Esophagus squamous epithelium (tissue), 5 donors: ENCODE measurements at regions not wholly inside any gene's neighbourhood (a gene's known extent, or its start where the extent isn't known, plus 50 kb on each side); places are given as distances from the start of the nearest gene placed in this dataset.

ENCODE experiments used
- DNase-seq: peaks from one replicate; lab custom pipeline; 2025; lab: John Stamatoyannopoulos, UW
- H3K27ac ChIP-seq, 4 donors: fragments of 200-600 bp; sonication (generic); one replicate each; pipeline ENCODE4 v1.5.1; 2016 to 2019; ENCODE audit warnings: mild to moderate bottlenecking in 1 of 4
- H3K27me3 ChIP-seq, 4 donors: fragments of 200-600 bp; sonication (generic); 1 replicate in 3 of 4; 2 replicates in 1 of 4; pipeline versions ENCODE4 v1.5.1 to v1.6.0; 2017 to 2021; ENCODE audit warnings: antibody characterized with exemption in 1 of 4
- H3K36me3 ChIP-seq, 3 donors: fragments of 200-600 bp; sonication (generic); one replicate each; pipeline ENCODE4 v1.5.1; 2016 to 2019
- H3K4me1 ChIP-seq, 3 donors: fragments of 200-600 bp; sonication (generic); one replicate each; pipeline ENCODE4 v1.5.1; 2017 to 2019
- H3K4me3 ChIP-seq, 4 donors: fragments of 200-600 bp; sonication (generic); 1 replicate in 3 of 4; 2 replicates in 1 of 4; pipeline ENCODE4 v1.5.1; 2016 to 2019; ENCODE audit warnings: mild to moderate bottlenecking in 2 of 4, moderate library complexity in 1 of 4
- H3K9me3 ChIP-seq, 3 donors: fragments of 200-600 bp; sonication (generic); one replicate each; pipeline ENCODE4 v1.5.1; 2016 to 2019
- CTCF ChIP-seq, 6 experiments: fragments of 450-650 bp in 4 of 6; fragments of 200-600 bp in 2 of 6; sonication (generic) in 2 of 6; IDR thresholded peaks; one replicate each; pipeline ENCODE4 v1.5.1; 2016 to 2019; ENCODE audit warnings: antibody characterized with exemption in 6 of 6, mild to moderate bottlenecking in 4 of 6, moderate library complexity in 4 of 6
- POLR2A ChIP-seq, 4 donors: fragments of 450-650 bp; IDR thresholded peaks; one replicate each; pipeline ENCODE4 v1.6.1; 2017; ENCODE audit warnings: antibody characterized with exemption in 4 of 4, mild to moderate bottlenecking in 4 of 4, moderate library complexity in 3 of 4
- WGBS, 2 donors: methylation state at CpG; one replicate each; pipeline ENCODE4 v1.1.5; 2018; 5-methylcytosine and 5-hydroxymethylcytosine counted together
- intact Hi-C: fragments of 100-400 bp; cut with DNase I; formaldehyde crosslinking; loops from one replicate; pipeline ENCODE4 v1.15.0; 2022
- donor health status: DM: yes; HTN: yes; CAD: no.

GRCh38 chr4:23986270-23986669, 96.4 kb upstream of the PPARGC1A start:
- intact Hi-C loops: no loop called here
- H3K9me3 ChIP-seq: no peaks in the 10 kb centered on the region
- H3K4me1 ChIP-seq: no peaks in the 10 kb centered on the region
- TF ChIP-seq CTCF (IDR thresholded peaks at IDR 0.05) (no peak), POLR2A (IDR thresholded peaks at IDR 0.05) (no peak)
- H3K27ac ChIP-seq: no peak overlapping the region
- no peaks in the 10 kb centered on the region for H3K27me3 ChIP-seq
- H3K36me3 ChIP-seq: no peaks in the 10 kb centered on the region
- no peak overlapping the region for H3K4me3 ChIP-seq
- no peak for DNase-seq
- 73 to 83% methylated on average over 5 of the region's 5 CpGs for WGBS, 2 donors

- 67 to 95% methylated on average over 1 of the region's 1 CpG for WGBS, 2 donors
- no peak for DNase-seq
- Histone ChIP-seq H3K4me1 (no peaks in the 10 kb centered on the region), H3K4me3 (no peak overlapping the region), H3K9me3 (no peaks in the 10 kb centered on the region), H3K36me3 (no peaks in the 10 kb centered on the region), H3K27me3 (no peaks in the 10 kb centered on the region), H3K27ac (no peak overlapping the region)
- intact Hi-C loops: no loop called here
- TF ChIP-seq CTCF (IDR thresholded peaks at IDR 0.05): no peak
- no peak for TF ChIP-seq POLR2A (IDR thresholded peaks at IDR 0.05)
Observed at GRCh38 chr4:23981328-23981727, 91.5 kb upstream of the PPARGC1A start.

GRCh38 chr4:23979534-23979933, 89.7 kb upstream of the PPARGC1A start:
- Histone ChIP-seq H3K4me1 (no peaks in the 10 kb centered on the region), H3K9me3 (no peaks in the 10 kb centered on the region), H3K4me3 (no peak overlapping the region), H3K27ac (no peak overlapping the region), H3K36me3 (no peaks in the 10 kb centered on the region), H3K27me3 (no peaks in the 10 kb centered on the region)
- TF ChIP-seq POLR2A (IDR thresholded peaks at IDR 0.05) (no peak), CTCF (IDR thresholded peaks at IDR 0.05) (no peak)
- WGBS, 2 donors: 72 to 79% methylated on average over 5 of the region's 5 CpGs
- no peak for DNase-seq
- intact Hi-C loops: no loop called here

- 50 to 60% methylated on average over 3 of the region's 3 CpGs for WGBS, 2 donors
- Histone ChIP-seq H3K36me3 (no peaks in the 10 kb centered on the region), H3K4me3 (no peak overlapping the region), H3K4me1 (no peaks in the 10 kb centered on the region), H3K27me3 (no peaks in the 10 kb centered on the region), H3K9me3 (no peaks in the 10 kb centered on the region), H3K27ac (no peak overlapping the region)
- DNase-seq: no peak
- intact Hi-C loops: no loop called here
- TF ChIP-seq CTCF (IDR thresholded peaks at IDR 0.05) (no peak), POLR2A (IDR thresholded peaks at IDR 0.05) (no peak)
Observed at GRCh38 chr4:23978002-23978401, 88.2 kb upstream of the PPARGC1A start.

GRCh38 chr4:23976423-23976822, 86.6 kb upstream of the PPARGC1A start:
- no peak for DNase-seq
- intact Hi-C loops: no loop called here

More at GRCh38 chr4:23976423-23976822, 86.6 kb upstream of the PPARGC1A start:
- Histone ChIP-seq H3K4me3 (no peak overlapping the region), H3K4me1 (no peaks in the 10 kb centered on the region), H3K36me3 (no peaks in the 10 kb centered on the region), H3K27ac (no peak overlapping the region), H3K9me3 (no peaks in the 10 kb centered on the region), H3K27me3 (no peaks in the 10 kb centered on the region)
- 81 to 82% methylated on average over 2 of the region's 2 CpGs for WGBS, 2 donors
- TF ChIP-seq CTCF (IDR thresholded peaks at IDR 0.05) (no peak), POLR2A (IDR thresholded peaks at IDR 0.05) (no peak)
